T-helper 2 cell treated with Interferon-gamma antibody and Interleukin-4, amounts not matched to agents 5 μg/mL and 100 μg/mL, for 36 hours (primary cell): ENCODE measurements at regions not wholly inside any gene's neighbourhood (a gene's known extent, or its start where the extent isn't known, plus 50 kb on each side); places are given as distances from the start of the nearest gene placed in this dataset.
"Not testable (repeated sequence)": the region's sequence is repeated elsewhere in the genome, so short reads cannot be mapped to it uniquely, and the experiment has no call there.

ENCODE experiments used
- DNase-seq: peaks from one replicate; pipeline ENCODE4 v3.0.0; 2021; ENCODE audit warnings: low spot score
- H3K27ac Mint-ChIP-seq: one replicate; pipeline ENCODE4 v1.8.0; 2021; ENCODE audit warnings: mild to moderate bottlenecking, mixed read lengths
- H3K27me3 Mint-ChIP-seq: one replicate; pipeline ENCODE4 v1.8.0; 2021; ENCODE audit warnings: low read depth, mixed read lengths
- H3K36me3 Mint-ChIP-seq: one replicate; pipeline ENCODE4 v1.8.0; 2021; ENCODE audit warnings: low read depth, mixed read lengths
- H3K4me1 Mint-ChIP-seq: one replicate; pipeline ENCODE4 v1.8.0; 2021; ENCODE audit warnings: low read depth, mixed read lengths
- H3K4me3 Mint-ChIP-seq: one replicate; pipeline ENCODE4 v1.8.0; 2022; ENCODE audit warnings: mild to moderate bottlenecking, moderate library complexity, mixed read lengths
- H3K9me3 Mint-ChIP-seq: one replicate; pipeline ENCODE4 v1.8.0; 2021; ENCODE audit warnings: mixed read lengths

DNA sequence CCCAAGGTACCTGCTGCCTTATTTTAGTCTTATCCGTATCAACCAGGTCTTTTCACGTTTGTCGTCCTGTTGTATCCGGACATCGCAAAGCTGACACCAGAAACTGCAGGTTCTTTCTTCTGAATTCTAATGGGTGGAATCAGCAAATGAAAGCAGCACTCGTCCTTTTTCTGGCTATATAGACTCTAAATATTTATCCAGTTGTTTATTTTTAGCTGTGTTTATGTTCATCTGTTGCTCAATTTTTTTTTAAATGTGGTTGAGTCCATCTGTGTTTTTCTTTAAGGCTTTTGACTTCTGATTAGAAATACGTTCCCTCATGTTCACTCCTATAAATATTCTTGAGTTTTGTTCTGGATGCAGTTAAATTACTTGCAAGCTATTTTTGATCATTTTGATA is 831.7 kb downstream of the MTRR start:
- H3K4me3 Mint-ChIP-seq = no peak overlapping the region
- H3K9me3 Mint-ChIP-seq = peaks cover 28% of the 10 kb centered on the region
- no peak overlapping the region for H3K27ac Mint-ChIP-seq
- H3K36me3 Mint-ChIP-seq = no peaks in the 10 kb centered on the region
- no peak for DNase-seq
- H3K4me1 Mint-ChIP-seq = no peaks in the 10 kb centered on the region
- H3K27me3 Mint-ChIP-seq = no peaks in the 10 kb centered on the region

DNA sequence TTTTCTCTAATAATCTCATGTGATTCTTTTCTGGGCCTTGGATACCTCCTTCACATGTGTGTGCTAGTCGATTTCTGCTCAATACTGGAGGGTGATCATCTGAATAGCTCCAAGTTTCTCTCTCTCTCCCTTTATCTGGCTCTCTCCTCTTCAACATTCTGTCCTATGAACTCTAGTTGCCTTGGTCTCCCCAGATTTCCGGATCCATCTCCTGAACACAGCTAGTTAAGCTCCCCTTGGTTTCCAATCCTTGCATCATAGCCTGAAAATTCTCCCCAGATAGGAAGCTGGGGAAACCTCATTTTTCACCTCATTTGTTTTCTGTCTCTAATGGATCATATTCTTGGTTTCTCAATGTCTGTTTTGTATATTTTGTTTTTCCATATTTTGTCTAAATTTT is 832.3 kb downstream of the MTRR start:
- no peaks in the 10 kb centered on the region for H3K4me1 Mint-ChIP-seq
- no peaks in the 10 kb centered on the region for H3K36me3 Mint-ChIP-seq
- DNase-seq = no peak
- H3K4me3 Mint-ChIP-seq = no peak overlapping the region
- peaks cover 25% of the 10 kb centered on the region for H3K9me3 Mint-ChIP-seq
- no peaks in the 10 kb centered on the region for H3K27me3 Mint-ChIP-seq
- no peak overlapping the region for H3K27ac Mint-ChIP-seq

DNA sequence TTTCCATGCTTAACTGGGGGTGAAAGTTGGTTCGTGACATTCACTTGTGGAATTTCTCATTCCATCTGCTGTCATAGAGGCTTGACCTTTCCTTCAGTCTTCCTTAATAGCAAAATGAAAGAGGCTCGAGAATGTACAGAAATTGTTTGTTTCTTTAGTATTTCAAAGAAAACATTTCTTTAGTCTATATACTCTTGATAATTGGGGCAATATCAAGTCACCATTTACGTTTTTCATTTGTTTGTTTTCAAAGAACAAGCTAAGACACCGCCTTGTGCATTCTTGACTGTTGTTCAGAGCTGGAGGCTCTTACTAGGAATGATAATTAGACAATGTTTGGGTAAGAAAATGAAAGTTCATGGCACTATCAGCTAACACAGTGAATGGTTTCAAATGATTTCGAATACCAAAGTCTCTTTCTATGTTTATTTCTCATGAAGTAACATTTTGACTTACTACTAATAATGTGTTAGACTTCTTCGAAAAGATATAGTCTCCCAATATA is 835.4 kb downstream of the SEMA5A start:
- no peak for DNase-seq
- Mint-ChIP-seq H3K9me3 (peaks cover 10% of the 10 kb centered on the region), H3K4me3 (no peak overlapping the region), H3K27me3 (no peaks in the 10 kb centered on the region), H3K27ac (no peak overlapping the region), H3K36me3 (no peaks in the 10 kb centered on the region), H3K4me1 (no peaks in the 10 kb centered on the region)

GRCh38 chr5:8714198-8714597 is 831.7 kb downstream of the SEMA5A start:
- no peak overlapping the region for H3K4me3 Mint-ChIP-seq
- peaks cover 21% of the 10 kb centered on the region for H3K9me3 Mint-ChIP-seq
- no peak for DNase-seq
- H3K36me3 Mint-ChIP-seq = no peaks in the 10 kb centered on the region
- no peaks in the 10 kb centered on the region for H3K4me1 Mint-ChIP-seq
- no peak overlapping the region for H3K27ac Mint-ChIP-seq
- H3K27me3 Mint-ChIP-seq = no peaks in the 10 kb centered on the region

- Mint-ChIP-seq H3K9me3 (peaks cover 21% of the 10 kb centered on the region), H3K27ac (no peak overlapping the region), H3K36me3 (no peaks in the 10 kb centered on the region), H3K4me1 (no peaks in the 10 kb centered on the region), H3K4me3 (no peak overlapping the region), H3K27me3 (no peaks in the 10 kb centered on the region)
- DNase-seq = no peak
Measured at GRCh38 chr5:8714861-8715260, 831.0 kb downstream of the SEMA5A start.

DNA sequence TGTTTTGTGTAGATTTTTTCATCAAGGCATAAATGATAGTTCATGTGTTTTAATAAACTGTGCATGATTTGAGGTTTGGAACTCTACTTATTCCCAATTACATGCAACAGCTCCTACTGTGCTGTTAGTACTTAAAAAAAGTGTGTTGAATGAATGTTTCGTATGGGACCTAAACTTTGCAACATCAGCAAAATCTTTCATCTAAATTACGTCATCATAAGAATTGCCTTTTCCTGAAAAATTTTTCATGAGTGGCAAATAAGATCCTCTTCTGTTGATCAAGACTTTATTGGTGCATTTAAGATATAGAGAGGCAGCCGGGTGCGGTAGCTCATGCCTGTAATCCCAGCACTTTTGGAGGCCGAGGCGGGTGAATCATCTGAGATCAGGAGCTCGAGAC is 826.1 kb downstream of the SEMA5A start:
- DNase-seq = no peak
- H3K9me3 Mint-ChIP-seq = peaks cover 22% of the 10 kb centered on the region
- H3K36me3 Mint-ChIP-seq = no peaks in the 10 kb centered on the region
- H3K4me3 Mint-ChIP-seq = no peak overlapping the region
- no peaks in the 10 kb centered on the region for H3K27me3 Mint-ChIP-seq
- no peak overlapping the region for H3K27ac Mint-ChIP-seq
- no peaks in the 10 kb centered on the region for H3K4me1 Mint-ChIP-seq

- H3K27ac Mint-ChIP-seq = no peak overlapping the region
- no peaks in the 10 kb centered on the region for H3K4me1 Mint-ChIP-seq
- no peak for DNase-seq
- no peaks in the 10 kb centered on the region for H3K27me3 Mint-ChIP-seq
- no peaks in the 10 kb centered on the region for H3K36me3 Mint-ChIP-seq
- H3K4me3 Mint-ChIP-seq = no peak overlapping the region
- H3K9me3 Mint-ChIP-seq = peaks cover 22% of the 10 kb centered on the region
Measured at GRCh38 chr5:8720506-8720905, 825.4 kb downstream of the SEMA5A start.

GRCh38 chr5:8721536-8721935 is 824.3 kb downstream of the SEMA5A start:
- H3K27me3 Mint-ChIP-seq = no peaks in the 10 kb centered on the region
- no peaks in the 10 kb centered on the region for H3K4me1 Mint-ChIP-seq
- H3K9me3 Mint-ChIP-seq = peaks cover 23% of the 10 kb centered on the region
- no peaks in the 10 kb centered on the region for H3K36me3 Mint-ChIP-seq
- H3K27ac Mint-ChIP-seq = no peak overlapping the region
- no peak overlapping the region for H3K4me3 Mint-ChIP-seq
- no peak for DNase-seq

DNA sequence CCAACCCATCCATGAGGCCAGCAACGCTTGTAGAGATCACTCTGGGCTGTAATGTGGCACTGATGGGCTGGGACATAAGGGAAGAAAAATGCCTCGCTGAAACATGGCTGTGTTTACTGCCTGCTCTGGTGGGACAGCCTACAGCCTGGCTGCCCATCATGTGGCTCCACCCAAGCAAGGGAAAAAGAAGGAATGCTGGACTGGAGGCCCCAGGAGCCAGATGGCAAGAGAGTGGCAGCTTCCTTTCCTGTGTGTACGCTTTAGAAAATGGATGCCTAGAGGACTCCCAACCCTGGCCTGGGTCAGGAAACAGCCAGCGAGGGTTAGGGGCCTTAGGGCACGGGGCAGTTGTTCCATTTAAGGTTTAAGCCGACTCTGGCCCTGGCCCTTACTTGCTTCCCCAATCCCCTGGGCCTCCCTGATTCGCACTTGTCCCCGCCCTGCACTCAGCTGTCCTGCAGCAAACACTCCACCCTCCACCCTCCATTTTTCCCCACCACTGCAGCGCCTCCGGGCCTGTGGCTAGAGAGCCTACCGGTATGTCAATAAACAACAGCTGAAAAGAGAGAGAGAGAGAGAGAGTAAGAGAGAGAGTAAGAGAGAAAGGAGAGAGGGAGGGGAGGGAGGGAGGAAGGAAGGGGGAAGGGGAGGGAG is 819.4 kb downstream of the SEMA5A start:
- no peak overlapping the region for H3K4me3 Mint-ChIP-seq
- no peaks in the 10 kb centered on the region for H3K27me3 Mint-ChIP-seq
- peaks cover 27% of the 10 kb centered on the region for H3K9me3 Mint-ChIP-seq
- no peaks in the 10 kb centered on the region for H3K4me1 Mint-ChIP-seq
- H3K27ac Mint-ChIP-seq = no peak overlapping the region
- no peaks in the 10 kb centered on the region for H3K36me3 Mint-ChIP-seq
- no peak for DNase-seq

GRCh38 chr5:8727396-8727795 is 818.5 kb downstream of the SEMA5A start:
- Mint-ChIP-seq H3K9me3 (peaks cover 24% of the 10 kb centered on the region), H3K4me1 (no peaks in the 10 kb centered on the region), H3K4me3 (no peak overlapping the region), H3K36me3 (no peaks in the 10 kb centered on the region), H3K27me3 (no peaks in the 10 kb centered on the region), H3K27ac (no peak overlapping the region)
- no peak for DNase-seq

DNA sequence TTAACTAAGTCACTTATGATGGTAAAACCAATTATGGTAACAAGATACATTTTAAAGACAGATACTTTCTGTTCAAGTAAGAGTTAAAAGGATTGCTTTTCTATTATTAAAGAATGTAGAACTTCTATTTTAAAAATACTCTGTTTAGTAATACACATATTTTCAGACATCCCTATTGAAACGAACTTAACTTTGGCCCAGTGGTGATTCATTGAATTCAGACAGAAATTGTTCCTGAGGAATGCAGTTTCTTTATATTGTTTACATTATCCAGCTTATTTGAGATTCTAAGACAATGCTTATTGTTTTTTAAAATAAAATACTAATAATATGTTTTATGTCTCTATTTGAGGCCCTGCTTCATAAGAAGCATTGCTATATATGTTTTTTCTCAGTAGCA is 816.4 kb downstream of the SEMA5A start:
- Mint-ChIP-seq H3K4me1 (no peaks in the 10 kb centered on the region), H3K4me3 (no peak overlapping the region), H3K36me3 (no peaks in the 10 kb centered on the region), H3K27me3 (no peaks in the 10 kb centered on the region), H3K27ac (no peak overlapping the region), H3K9me3 (peaks cover 19% of the 10 kb centered on the region)
- DNase-seq = no peak

DNA sequence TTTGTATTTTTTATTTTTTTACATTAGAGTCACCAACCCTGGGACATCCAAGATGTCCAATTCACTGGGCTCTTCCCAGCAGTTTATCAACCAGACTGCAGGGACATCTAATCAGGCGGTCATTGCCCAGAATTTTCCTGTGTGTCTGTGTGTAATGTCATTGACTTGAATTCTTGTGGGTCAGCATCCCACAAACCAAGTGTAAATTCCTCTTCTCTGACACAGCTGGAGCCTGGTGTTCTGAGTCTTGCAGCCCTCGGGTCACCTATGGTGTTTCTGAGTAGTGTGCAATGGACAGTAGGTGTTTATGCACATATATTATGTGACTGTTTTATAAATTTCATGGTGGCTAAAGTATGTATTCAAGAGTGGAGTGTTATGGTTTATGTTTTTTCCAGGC is 815.7 kb downstream of the SEMA5A start:
- H3K4me3 Mint-ChIP-seq = no peak overlapping the region
- no peaks in the 10 kb centered on the region for H3K27me3 Mint-ChIP-seq
- no peaks in the 10 kb centered on the region for H3K36me3 Mint-ChIP-seq
- peaks cover 19% of the 10 kb centered on the region for H3K9me3 Mint-ChIP-seq
- no peaks in the 10 kb centered on the region for H3K4me1 Mint-ChIP-seq
- DNase-seq = no peak
- no peak overlapping the region for H3K27ac Mint-ChIP-seq

- H3K36me3 Mint-ChIP-seq, H3K4me3 Mint-ChIP-seq, H3K27me3 Mint-ChIP-seq, DNase-seq, H3K27ac Mint-ChIP-seq, H3K4me1 Mint-ChIP-seq: not testable (repeated sequence)
- H3K9me3 Mint-ChIP-seq = peaks cover 18% of the 10 kb centered on the region
Measured at GRCh38 chr5:8731110-8731509, 814.8 kb downstream of the SEMA5A start.

- no peak overlapping the region for H3K27ac Mint-ChIP-seq
- H3K9me3 Mint-ChIP-seq = peaks cover 19% of the 10 kb centered on the region
- no peaks in the 10 kb centered on the region for H3K4me1 Mint-ChIP-seq
- H3K27me3 Mint-ChIP-seq = no peaks in the 10 kb centered on the region
- H3K4me3 Mint-ChIP-seq = no peak overlapping the region
- no peaks in the 10 kb centered on the region for H3K36me3 Mint-ChIP-seq
- no peak for DNase-seq
Measured at GRCh38 chr5:8740595-8740994, 805.3 kb downstream of the SEMA5A start.

DNA sequence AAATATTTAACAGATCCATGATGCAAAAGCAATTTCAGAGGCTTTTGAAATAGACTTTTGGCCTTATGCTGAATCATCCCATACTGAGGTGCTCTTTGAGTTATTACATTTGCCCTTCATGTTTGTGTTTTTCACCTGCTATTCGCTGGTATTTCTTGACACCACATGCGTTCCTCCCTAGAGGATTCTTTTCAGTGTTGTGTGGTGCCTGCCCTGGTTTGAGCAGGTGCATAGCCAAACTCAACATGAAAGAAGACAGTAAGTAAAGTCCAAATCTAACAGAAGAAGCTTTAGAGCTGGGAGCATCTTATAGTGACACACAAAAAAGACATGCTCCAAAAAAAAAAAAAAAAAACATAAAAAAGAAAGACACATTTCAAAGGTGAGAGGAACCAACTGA is 796.3 kb downstream of the SEMA5A start:
- Mint-ChIP-seq H3K4me1 (no peaks in the 10 kb centered on the region), H3K4me3 (no peak overlapping the region), H3K9me3 (peaks cover 25% of the 10 kb centered on the region), H3K27ac (no peak overlapping the region), H3K27me3 (no peaks in the 10 kb centered on the region), H3K36me3 (no peaks in the 10 kb centered on the region)
- no peak for DNase-seq
